Trophoblast cell (in vitro differentiated cells and primary cell): ENCODE measurements at regions not wholly inside any gene's neighbourhood (a gene's known extent, or its start where the extent isn't known, plus 50 kb on each side); places are given as distances from the start of the nearest gene placed in this dataset.

Source experiments
- DNase-seq, 2 donors: peaks; one replicate each; pipeline ENCODE4 v3.0.0-alpha.2; 2016
- H2AFZ ChIP-seq: 2 replicates; pipeline ENCODE4 v1.6.1; 2013; ENCODE audit warnings: low read length, moderate library complexity, mild to moderate bottlenecking; ENCODE audit not compliant: insufficient read depth, poor library complexity
- H2AK5ac ChIP-seq: 2 replicates; pipeline ENCODE4 v1.6.1; 2013; ENCODE audit warnings: mild to moderate bottlenecking, low read length
- H2BK120ac ChIP-seq: 2 replicates; pipeline ENCODE4 v1.6.1; 2013; ENCODE audit warnings: low read length, mild to moderate bottlenecking, moderate library complexity; ENCODE audit not compliant: insufficient read depth, poor library complexity
- H2BK12ac ChIP-seq: 2 replicates; pipeline ENCODE4 v1.6.1; 2013; ENCODE audit warnings: mild to moderate bottlenecking, low read length, moderate library complexity
- H2BK5ac ChIP-seq: 2 replicates; pipeline ENCODE4 v1.6.1; 2013; ENCODE audit warnings: low read length, low read depth, moderate library complexity, mild to moderate bottlenecking; ENCODE audit not compliant: poor library complexity
- H3K14ac ChIP-seq: 2 replicates; pipeline ENCODE4 v1.6.1; 2013; ENCODE audit warnings: mild to moderate bottlenecking, low read length
- H3K18ac ChIP-seq: 2 replicates; pipeline ENCODE4 v1.6.1; 2013; ENCODE audit warnings: mild to moderate bottlenecking, low read length
- H3K23ac ChIP-seq: 2 replicates; pipeline ENCODE4 v1.6.1; 2013; ENCODE audit warnings: low read length
- H3K27ac ChIP-seq: 2 replicates; pipeline ENCODE4 v1.5.1; 2013; ENCODE audit warnings: low read depth, mild to moderate bottlenecking, inconsistent platforms, low read length, moderate library complexity
- H3K27me3 ChIP-seq: 2 replicates; pipeline ENCODE4 v1.6.1; 2013; ENCODE audit warnings: inconsistent platforms, mild to moderate bottlenecking, low read length, moderate library complexity; ENCODE audit not compliant: insufficient read depth
- H3K36me3 ChIP-seq, 2 experiments: 1 replicate in 1 of 2; 2 replicates in 1 of 2; pipeline ENCODE4 v1.6.1; 2013; ENCODE audit warnings: low read length in 2 of 2, mild to moderate bottlenecking in 2 of 2, moderate library complexity in 1 of 2; ENCODE audit not compliant: insufficient read depth in 2 of 2, control insufficient read depth in 1 of 2
- H3K4ac ChIP-seq: 2 replicates; pipeline ENCODE4 v1.6.1; 2013; ENCODE audit warnings: low read depth, mild to moderate bottlenecking, low read length, moderate library complexity
- H3K4me1 ChIP-seq, 2 experiments: 1 replicate in 1 of 2; 2 replicates in 1 of 2; pipeline ENCODE4 v1.6.1; 2013; ENCODE audit warnings: low read length in 2 of 2, mild to moderate bottlenecking in 2 of 2, moderate library complexity in 1 of 2; ENCODE audit not compliant: insufficient read depth in 2 of 2, control insufficient read depth in 1 of 2
- H3K4me2 ChIP-seq: 2 replicates; pipeline ENCODE4 v1.6.1; 2013; ENCODE audit warnings: inconsistent platforms, mild to moderate bottlenecking, low read length, moderate library complexity
- H3K4me3 ChIP-seq: 2 replicates; pipeline ENCODE4 v1.5.1; 2013; ENCODE audit warnings: mild to moderate bottlenecking, low read depth, low read length, inconsistent platforms
- H3K79me1 ChIP-seq: one replicate; pipeline ENCODE4 v1.6.1; 2013; ENCODE audit warnings: low read length
- H3K79me2 ChIP-seq: 2 replicates; pipeline ENCODE4 v1.6.1; 2013; ENCODE audit warnings: low read length, mild to moderate bottlenecking; ENCODE audit not compliant: control insufficient read depth, insufficient read depth, poor library complexity
- H3K9ac ChIP-seq: 2 replicates; pipeline ENCODE4 v1.6.1; 2013; ENCODE audit warnings: mild to moderate bottlenecking, low read length
- H3K9me3 ChIP-seq: 2 replicates; pipeline ENCODE4 v1.6.1; 2013; ENCODE audit warnings: low read depth, mild to moderate bottlenecking, control low read depth, inconsistent platforms, low read length; ENCODE audit not compliant: insufficient read depth
- H4K12ac ChIP-seq: 2 replicates; pipeline ENCODE4 v1.6.1; 2013; ENCODE audit warnings: low read depth, mild to moderate bottlenecking, low read length, moderate library complexity
- H4K8ac ChIP-seq: 2 replicates; pipeline ENCODE4 v1.6.1; 2013; ENCODE audit warnings: low read depth, mild to moderate bottlenecking, low read length, moderate library complexity
- H4K91ac ChIP-seq: one replicate; pipeline ENCODE4 v1.6.1; 2013; ENCODE audit warnings: low read depth, mild to moderate bottlenecking, low read length, moderate library complexity
- WGBS: extraction: QIAGEN DNeasy Blood & Tissue Kit; methylation state at CpG from one replicate; pipeline ENCODE4 v1.1.7; 2013; ENCODE audit warnings: missing lambda C conversion rate; ENCODE audit not compliant: insufficient read length, insufficient coverage; ENCODE audit errors: extremely low coverage; 5-methylcytosine and 5-hydroxymethylcytosine counted together

DNA sequence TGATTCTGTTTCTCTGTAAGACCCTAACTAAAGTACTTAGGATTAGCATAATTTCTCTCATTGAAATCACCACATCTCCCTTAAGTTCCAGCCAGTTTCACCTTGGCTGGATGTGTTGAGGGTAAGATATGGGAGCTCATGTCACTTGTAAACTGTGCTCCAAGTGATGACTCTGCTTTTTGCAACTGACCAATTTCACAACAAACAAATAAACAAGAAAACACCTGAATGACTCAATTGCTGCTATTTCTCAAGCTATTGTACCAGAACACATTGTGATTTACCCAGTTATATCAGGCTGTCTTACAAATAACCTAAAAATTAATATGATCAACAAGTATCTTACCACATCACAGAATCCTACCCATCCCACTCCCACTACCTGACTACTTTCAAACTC lies 379.1 kb upstream of the KIF2A start:
- no peak overlapping the region for H4K12ac ChIP-seq
- H3K4me2 ChIP-seq: no peak overlapping the region
- H3K9me3 ChIP-seq: no peaks in the 10 kb centered on the region
- no peak overlapping the region for H3K4me3 ChIP-seq
- no peak overlapping the region for H3K23ac ChIP-seq
- H3K18ac ChIP-seq: no peak overlapping the region
- no peak overlapping the region for H4K8ac ChIP-seq
- H3K9ac ChIP-seq: no peak overlapping the region
- H2AFZ ChIP-seq: no peak overlapping the region
- H3K79me2 ChIP-seq: no peaks in the 10 kb centered on the region
- no peak overlapping the region for H2BK120ac ChIP-seq
- H2BK12ac ChIP-seq: no peak overlapping the region
- no peak overlapping the region for H3K27ac ChIP-seq
- H3K14ac ChIP-seq: no peak overlapping the region
- no peak overlapping the region for H2BK5ac ChIP-seq
- no peaks in the 10 kb centered on the region for H3K79me1 ChIP-seq
- no peaks in the 10 kb centered on the region for H3K36me3 ChIP-seq
- no peaks in the 10 kb centered on the region for H3K27me3 ChIP-seq
- no peak overlapping the region for H3K4ac ChIP-seq
- no peak overlapping the region for H2AK5ac ChIP-seq
- DNase-seq: no peak
- no peaks in the 10 kb centered on the region for H3K4me1 ChIP-seq
- H4K91ac ChIP-seq: no peak overlapping the region

DNA sequence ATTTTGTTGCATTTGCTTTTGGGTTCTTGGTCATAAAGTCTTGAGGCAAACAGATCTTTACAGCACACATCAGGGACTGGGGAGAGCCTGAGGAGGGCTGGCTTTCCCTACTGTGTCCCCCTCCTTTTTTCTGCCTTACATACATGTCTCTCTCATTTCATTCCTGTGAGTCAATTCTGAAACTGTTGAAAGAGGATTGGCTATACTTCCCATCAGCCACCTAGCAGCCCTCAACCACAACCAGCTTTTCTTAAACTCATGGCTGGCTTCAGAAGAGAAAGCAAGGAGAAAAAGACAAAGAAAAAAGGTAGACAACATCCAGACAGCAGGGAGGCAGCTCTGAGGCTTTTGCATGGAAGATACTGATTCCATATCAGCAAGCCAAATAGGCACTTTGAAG lies 374.8 kb upstream of the KIF2A start:
- Histone ChIP-seq H3K27ac (no peak overlapping the region), H4K91ac (no peak overlapping the region), H3K4me1 (no peaks in the 10 kb centered on the region), H3K79me1 (no peaks in the 10 kb centered on the region), H2BK5ac (no peak overlapping the region), H3K23ac (no peak overlapping the region), H3K79me2 (no peaks in the 10 kb centered on the region), H3K27me3 (no peaks in the 10 kb centered on the region), H3K4ac (no peak overlapping the region), H3K4me2 (no peak overlapping the region), H2BK120ac (no peak overlapping the region), H3K9me3 (no peaks in the 10 kb centered on the region), H2AK5ac (no peak overlapping the region), H3K18ac (no peak overlapping the region), H4K12ac (no peak overlapping the region), H3K36me3 (no peaks in the 10 kb centered on the region), H2BK12ac (no peak overlapping the region), H4K8ac (no peak overlapping the region), H3K4me3 (no peak overlapping the region), H3K14ac (no peak overlapping the region), H3K9ac (no peak overlapping the region), H2AFZ (no peak overlapping the region)
- no peak for DNase-seq

DNA sequence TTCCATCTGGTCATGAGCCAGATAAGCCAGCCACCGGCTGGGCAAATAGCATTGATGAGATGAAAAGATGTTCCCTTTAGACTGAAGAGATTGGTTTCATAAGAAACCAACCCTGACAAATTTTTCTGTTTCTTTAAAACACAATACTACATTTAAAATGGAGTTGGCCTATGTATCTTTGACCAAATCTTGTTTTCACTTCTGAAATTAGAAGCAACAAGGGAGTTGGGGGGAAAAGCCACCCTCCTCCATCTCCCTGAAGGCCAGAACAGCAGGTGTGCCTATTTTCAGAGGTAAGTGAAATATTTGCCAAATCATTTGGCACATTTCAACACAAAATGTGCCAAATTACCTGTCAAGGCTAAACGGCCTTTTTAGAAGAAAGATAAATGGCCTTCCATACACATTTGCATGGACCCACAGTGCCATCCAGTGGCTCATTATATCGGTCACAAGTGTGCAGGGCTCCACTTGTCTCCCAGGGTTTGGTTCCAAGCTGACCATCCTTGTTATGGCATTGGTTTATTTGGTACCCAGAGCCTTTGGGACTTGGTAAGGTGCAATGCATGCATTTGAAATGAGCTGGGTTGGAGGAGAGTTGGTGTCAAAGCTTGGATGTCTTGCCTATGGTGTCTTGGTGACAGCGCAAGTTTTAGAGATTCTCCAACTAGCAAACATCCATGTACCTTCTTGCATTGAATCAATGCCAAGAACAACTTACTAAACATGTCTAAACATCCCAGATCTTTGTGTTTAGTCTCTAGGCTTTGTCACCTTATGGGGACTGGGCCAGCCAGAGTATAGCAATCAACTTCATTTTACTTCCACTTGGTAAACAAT lies 372.0 kb upstream of the KIF2A start:
- H3K9ac ChIP-seq: no peak overlapping the region
- no peak overlapping the region for H2AK5ac ChIP-seq
- no peak overlapping the region for H2BK12ac ChIP-seq
- H4K12ac ChIP-seq: no peak overlapping the region
- H3K79me2 ChIP-seq: no peaks in the 10 kb centered on the region
- H3K79me1 ChIP-seq: no peaks in the 10 kb centered on the region
- H3K4me1 ChIP-seq: no peaks in the 10 kb centered on the region
- H2BK5ac ChIP-seq: no peak overlapping the region
- no peak overlapping the region for H3K4me2 ChIP-seq
- no peaks in the 10 kb centered on the region for H3K27me3 ChIP-seq
- peak overlapping the region; percentile 44 for H3K4me3 ChIP-seq
- DNase-seq: peak; percentile 44 to 71
- H3K23ac ChIP-seq: no peak overlapping the region
- no peak overlapping the region for H3K18ac ChIP-seq
- H4K91ac ChIP-seq: no peak overlapping the region
- no peak overlapping the region for H2BK120ac ChIP-seq
- WGBS: no CpG with 5 or more reads among the region's 4 CpGs
- no peaks in the 10 kb centered on the region for H3K36me3 ChIP-seq
- no peak overlapping the region for H3K14ac ChIP-seq
- H2AFZ ChIP-seq: no peak overlapping the region
- H3K27ac ChIP-seq: no peak overlapping the region
- no peak overlapping the region for H4K8ac ChIP-seq
- H3K4ac ChIP-seq: no peak overlapping the region
- no peaks in the 10 kb centered on the region for H3K9me3 ChIP-seq

DNA sequence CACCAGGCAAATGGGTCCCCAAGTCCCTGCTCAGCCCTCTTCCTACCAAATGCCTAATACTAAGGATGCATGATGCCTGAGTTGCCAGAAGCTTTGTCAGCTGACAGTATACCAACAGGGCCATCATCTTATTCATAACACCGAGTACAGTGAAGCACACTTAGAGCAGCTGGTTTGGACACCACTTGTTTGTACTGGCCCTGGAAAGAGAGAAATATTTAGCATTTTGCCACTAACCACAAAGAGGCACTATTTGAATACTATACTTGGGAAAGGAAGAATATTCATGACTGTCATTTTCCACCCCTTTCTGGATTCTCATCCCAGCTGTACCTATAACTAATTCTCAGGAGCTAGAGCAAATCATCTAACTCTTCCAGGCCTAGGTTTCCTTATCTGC lies 364.4 kb upstream of the KIF2A start:
- Histone ChIP-seq H2BK120ac (no peak overlapping the region), H3K9ac (peak overlapping the region; percentile 52), H2BK5ac (no peak overlapping the region), H3K79me2 (no peaks in the 10 kb centered on the region), H3K36me3 (no peaks in the 10 kb centered on the region), H2BK12ac (no peak overlapping the region), H4K91ac (no peak overlapping the region), H3K27me3 (no peaks in the 10 kb centered on the region), H3K4me2 (no peak overlapping the region), H3K4me3 (no peak overlapping the region), H3K79me1 (no peaks in the 10 kb centered on the region), H3K23ac (no peak overlapping the region), H3K27ac (no peak overlapping the region), H3K9me3 (no peaks in the 10 kb centered on the region), H3K14ac (no peak overlapping the region), H3K18ac (no peak overlapping the region), H3K4ac (no peak overlapping the region), H2AK5ac (no peak overlapping the region), H4K12ac (no peak overlapping the region), H3K4me1 (no peaks in the 10 kb centered on the region), H2AFZ (no peak overlapping the region), H4K8ac (no peak overlapping the region)
- no peak for DNase-seq
- WGBS: no CpG with 5 or more reads among the region's 1 CpG
